Colonic mucosa (tissue), 4 donors: ENCODE measurements at regions not wholly inside any gene's neighbourhood (a gene's known extent, or its start where the extent isn't known, plus 50 kb on each side); places are given as distances from the start of the nearest gene placed in this dataset.

Source experiments
- DNase-seq: peaks from one replicate; pipeline ENCODE4 v3.0.0-alpha.2; 2020
- H3K27ac ChIP-seq: fragments of 200-600 bp; one replicate; pipeline ENCODE4 v1.8.0; 2021
- H3K27me3 ChIP-seq: fragments of 200-600 bp; one replicate; pipeline ENCODE4 v1.8.0; 2021
- H3K36me3 ChIP-seq: fragments of 200-600 bp; one replicate; pipeline ENCODE4 v1.8.0; 2021
- H3K4me1 ChIP-seq: fragments of 200-600 bp; one replicate; pipeline ENCODE4 v1.8.0; 2021; ENCODE audit warnings: mild to moderate bottlenecking
- H3K4me3 ChIP-seq: fragments of 200-600 bp; one replicate; pipeline ENCODE4 v1.8.0; 2021
- H3K9ac ChIP-seq, 2 donors: one replicate each; pipeline ENCODE4 v1.7.0; 2013; ENCODE audit warnings: control low read depth in 2 of 2, low read depth in 2 of 2, low read length in 2 of 2
- H3K9me3 ChIP-seq: fragments of 200-600 bp; one replicate; pipeline ENCODE4 v1.8.0; 2021
- intact Hi-C: fragments of 100-400 bp; cut with DNase I; formaldehyde crosslinking; loops from one replicate; pipeline ENCODE4 v1.14.1; 2022
- TF ChIP-seq, protein P1 (sequence below): fragments of 200-600 bp; IDR thresholded peaks from one replicate; pipeline ENCODE4 v1.8.0; 2022; ENCODE audit warnings: antibody characterized with exemption, mild to moderate bottlenecking
- donor health status: healthy.
- donor health status: DM: no; HTN: no; CAD: no.
- donor health status: DM: no; HTN: no; CAD: no.

- H3K27me3 ChIP-seq: no peaks in the 10 kb centered on the region
- no peak overlapping the region for H3K9ac ChIP-seq
- intact Hi-C loops: no loop called here
- H3K9me3 ChIP-seq: no peaks in the 10 kb centered on the region
- no peaks in the 10 kb centered on the region for H3K4me1 ChIP-seq
- no peaks in the 10 kb centered on the region for H3K36me3 ChIP-seq
- no peak for DNase-seq
- TF ChIP-seq, protein P1, sequence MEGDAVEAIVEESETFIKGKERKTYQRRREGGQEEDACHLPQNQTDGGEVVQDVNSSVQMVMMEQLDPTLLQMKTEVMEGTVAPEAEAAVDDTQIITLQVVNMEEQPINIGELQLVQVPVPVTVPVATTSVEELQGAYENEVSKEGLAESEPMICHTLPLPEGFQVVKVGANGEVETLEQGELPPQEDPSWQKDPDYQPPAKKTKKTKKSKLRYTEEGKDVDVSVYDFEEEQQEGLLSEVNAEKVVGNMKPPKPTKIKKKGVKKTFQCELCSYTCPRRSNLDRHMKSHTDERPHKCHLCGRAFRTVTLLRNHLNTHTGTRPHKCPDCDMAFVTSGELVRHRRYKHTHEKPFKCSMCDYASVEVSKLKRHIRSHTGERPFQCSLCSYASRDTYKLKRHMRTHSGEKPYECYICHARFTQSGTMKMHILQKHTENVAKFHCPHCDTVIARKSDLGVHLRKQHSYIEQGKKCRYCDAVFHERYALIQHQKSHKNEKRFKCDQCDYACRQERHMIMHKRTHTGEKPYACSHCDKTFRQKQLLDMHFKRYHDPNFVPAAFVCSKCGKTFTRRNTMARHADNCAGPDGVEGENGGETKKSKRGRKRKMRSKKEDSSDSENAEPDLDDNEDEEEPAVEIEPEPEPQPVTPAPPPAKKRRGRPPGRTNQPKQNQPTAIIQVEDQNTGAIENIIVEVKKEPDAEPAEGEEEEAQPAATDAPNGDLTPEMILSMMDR: no peak
- no peak overlapping the region for H3K4me3 ChIP-seq
- no peak overlapping the region for H3K27ac ChIP-seq
Observed at GRCh38 chr5:39661026-39661779, 236.4 kb upstream of the DAB2 start.

DNA sequence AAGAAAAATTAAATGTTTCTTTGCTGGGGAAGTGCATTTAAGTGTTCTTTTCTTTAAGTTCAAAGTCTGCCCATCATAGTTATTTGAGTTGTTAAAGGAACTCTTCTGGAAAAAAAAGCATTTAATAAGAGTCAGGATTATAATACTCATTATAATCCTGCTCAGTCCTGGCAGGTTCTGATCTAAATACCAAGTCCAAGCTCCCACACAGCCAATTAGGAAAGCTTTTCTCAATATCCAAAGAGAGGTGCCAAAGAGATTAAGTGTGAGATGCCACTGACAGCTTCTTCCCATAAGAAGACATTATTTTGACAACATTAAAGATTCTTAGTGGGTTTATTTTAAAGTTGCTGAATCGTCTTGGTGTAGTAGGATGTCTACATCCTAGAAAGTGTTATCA, 235.2 kb upstream of the DAB2 start:
- Histone ChIP-seq H3K4me3 (no peak overlapping the region), H3K4me1 (no peaks in the 10 kb centered on the region), H3K27me3 (no peaks in the 10 kb centered on the region), H3K9me3 (no peaks in the 10 kb centered on the region), H3K36me3 (no peaks in the 10 kb centered on the region), H3K9ac (no peak overlapping the region), H3K27ac (no peak overlapping the region)
- intact Hi-C loops: no loop called here
- TF ChIP-seq, protein P1: no peak
- DNase-seq: no peak

DNA sequence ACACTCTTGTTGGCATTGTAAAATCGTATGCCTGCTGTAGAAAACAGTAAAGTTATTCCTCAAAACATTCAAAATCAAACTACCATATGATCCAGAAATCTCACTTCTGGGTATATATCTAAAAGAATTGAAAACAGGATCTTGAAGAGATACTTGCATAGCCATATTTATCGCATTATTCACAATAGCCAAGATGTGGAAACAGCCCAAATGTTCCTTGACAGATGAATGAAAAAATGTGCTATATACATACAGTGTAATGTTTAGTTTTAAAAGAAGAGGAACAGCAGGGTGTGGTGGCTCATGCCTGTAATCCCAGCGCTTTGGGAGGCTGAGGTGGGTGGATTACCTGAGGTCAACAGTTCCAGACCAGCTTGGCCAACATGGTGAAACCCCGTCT, 234.1 kb upstream of the DAB2 start:
- no peaks in the 10 kb centered on the region for H3K36me3 ChIP-seq
- H3K4me3 ChIP-seq: no peak overlapping the region
- H3K4me1 ChIP-seq: no peaks in the 10 kb centered on the region
- intact Hi-C loops: no loop called here
- no peaks in the 10 kb centered on the region for H3K9me3 ChIP-seq
- no peak overlapping the region for H3K27ac ChIP-seq
- DNase-seq: no peak
- no peak overlapping the region for H3K9ac ChIP-seq
- TF ChIP-seq, protein P1: no peak
- H3K27me3 ChIP-seq: no peaks in the 10 kb centered on the region

DNA sequence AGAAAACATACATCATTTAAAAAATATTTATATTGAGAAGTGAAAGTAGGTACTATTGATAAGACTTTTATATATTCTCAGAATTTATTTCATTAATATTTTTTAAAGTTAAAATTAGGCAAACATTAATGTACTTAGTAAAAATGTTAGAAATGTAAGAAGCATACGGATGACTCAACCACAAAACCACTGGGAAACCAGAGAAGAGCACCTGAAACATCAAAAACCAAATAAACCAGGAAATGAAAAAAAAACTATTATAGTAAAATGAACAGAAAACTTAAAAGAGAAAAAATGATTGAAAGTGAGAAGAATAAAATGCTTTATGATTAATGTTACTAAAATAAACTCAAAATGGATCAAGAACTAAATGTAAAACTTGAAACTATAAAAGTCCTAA, 233.2 kb upstream of the DAB2 start:
- no peak for DNase-seq

DNA sequence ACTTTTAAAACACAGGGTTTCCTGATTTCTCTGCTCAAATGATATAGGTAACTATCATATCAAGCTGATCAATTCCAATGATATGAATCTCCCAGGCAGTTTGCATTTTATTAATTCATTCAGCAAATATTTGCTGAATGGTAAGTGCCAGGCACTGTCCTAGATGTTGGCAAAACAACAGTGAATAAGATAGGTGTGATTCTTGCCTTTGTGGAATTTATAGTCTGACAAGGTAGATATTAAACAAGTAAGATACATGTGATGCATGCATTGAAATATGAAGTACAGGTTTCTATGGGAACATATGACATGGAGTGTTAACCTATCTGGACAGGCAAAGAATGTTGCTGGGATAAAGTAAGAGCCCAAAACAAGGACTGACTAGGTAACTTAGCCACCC, 231.8 kb upstream of the DAB2 start:
- Histone ChIP-seq H3K9ac (no peak overlapping the region), H3K27me3 (no peaks in the 10 kb centered on the region), H3K4me1 (no peaks in the 10 kb centered on the region), H3K9me3 (no peaks in the 10 kb centered on the region), H3K36me3 (no peaks in the 10 kb centered on the region), H3K27ac (no peak overlapping the region), H3K4me3 (no peak overlapping the region)
- TF ChIP-seq, protein P1: no peak
- intact Hi-C loops: no loop called here
- no peak for DNase-seq

More for the DNA sequence above, 233.2 kb upstream of the DAB2 start:
- Histone ChIP-seq H3K27me3 (no peaks in the 10 kb centered on the region), H3K9ac (no peak overlapping the region), H3K27ac (no peak overlapping the region), H3K4me1 (no peaks in the 10 kb centered on the region), H3K36me3 (no peaks in the 10 kb centered on the region), H3K9me3 (no peaks in the 10 kb centered on the region), H3K4me3 (no peak overlapping the region)
- intact Hi-C loops: no loop called here
- TF ChIP-seq, protein P1: no peak
